ENCODE measurements at regions not wholly inside any gene's neighbourhood (a gene's known extent, or its start where the extent isn't known, plus 50 kb on each side); places are given as distances from the start of the nearest gene placed in this dataset.

GRCh38 chr4:177574446-177574845, 132.2 kb upstream of the AGA start:
- no peak for DNase-seq

GRCh38 chr4:177579649-177580048, 137.4 kb upstream of the AGA start:
- DNase-seq = no peak

- DNase-seq = no peak
These were observed 140.8 kb upstream of the AGA start for GRCh38 chr4:177582992-177583391.

GRCh38 chr4:177587989-177588388, 145.8 kb upstream of the AGA start:
- no peak for DNase-seq

DNA sequence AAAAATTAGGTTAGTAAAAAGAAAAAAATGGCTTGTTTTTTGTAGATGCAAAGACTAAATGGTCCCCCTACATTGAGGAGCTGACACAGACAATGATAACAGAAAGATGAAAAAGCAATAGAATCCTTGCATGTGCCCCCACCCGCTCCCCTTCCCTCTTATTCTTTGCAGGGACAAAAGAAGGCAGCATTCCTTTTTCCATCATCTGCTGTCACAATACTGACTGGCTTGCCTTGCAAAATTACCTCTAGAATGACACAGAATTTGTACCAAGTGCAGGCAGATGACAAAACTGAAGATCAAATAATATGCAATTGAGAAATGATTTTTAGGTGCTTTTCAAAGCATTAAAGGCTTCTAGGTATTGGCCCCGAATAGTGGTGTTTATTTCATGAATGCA, 153.1 kb upstream of the AGA start:
- no peak for DNase-seq

- DNase-seq = no peak
These were observed 153.8 kb upstream of the AGA start for GRCh38 chr4:177596035-177596434.

DNA sequence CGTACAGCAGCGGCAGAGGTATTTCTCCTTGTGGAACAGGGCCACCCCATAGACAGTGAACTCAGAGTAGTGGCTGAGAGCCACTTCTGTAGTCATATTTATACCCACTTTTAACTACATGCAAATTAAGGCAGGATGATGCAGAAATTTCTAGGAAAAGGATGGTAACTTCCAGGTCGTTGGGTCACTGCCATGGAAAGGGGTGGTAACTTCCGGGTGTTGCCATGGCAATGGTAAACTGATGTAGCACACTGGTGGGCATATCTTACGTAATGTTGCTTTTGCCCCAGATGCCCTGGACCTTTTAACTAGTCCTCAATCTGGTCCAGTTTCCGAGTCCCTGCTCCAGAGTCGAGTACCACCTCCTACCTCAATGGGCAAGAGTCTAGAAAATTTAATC, 154.8 kb upstream of the AGA start:
- no peak for DNase-seq

DNA sequence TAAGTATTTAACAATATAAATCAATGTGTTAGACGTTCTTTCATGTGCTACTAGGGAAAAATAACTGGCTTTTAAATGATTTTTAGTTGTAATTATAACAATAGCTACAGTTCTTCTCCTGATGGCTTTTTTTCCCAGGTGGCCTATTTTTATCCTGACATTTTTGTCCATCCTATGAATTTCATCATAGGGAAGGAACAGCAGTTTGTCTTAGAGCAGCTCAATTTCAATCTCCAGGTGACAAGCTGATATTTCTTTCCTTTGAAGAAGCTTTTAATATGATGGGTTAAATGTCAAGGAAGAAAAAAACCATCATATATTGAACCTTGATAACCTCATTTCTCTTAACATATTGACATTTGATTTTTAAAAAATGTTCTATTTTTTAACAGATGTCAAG, 163.0 kb upstream of the AGA start:
- DNase-seq = no peak

DNA sequence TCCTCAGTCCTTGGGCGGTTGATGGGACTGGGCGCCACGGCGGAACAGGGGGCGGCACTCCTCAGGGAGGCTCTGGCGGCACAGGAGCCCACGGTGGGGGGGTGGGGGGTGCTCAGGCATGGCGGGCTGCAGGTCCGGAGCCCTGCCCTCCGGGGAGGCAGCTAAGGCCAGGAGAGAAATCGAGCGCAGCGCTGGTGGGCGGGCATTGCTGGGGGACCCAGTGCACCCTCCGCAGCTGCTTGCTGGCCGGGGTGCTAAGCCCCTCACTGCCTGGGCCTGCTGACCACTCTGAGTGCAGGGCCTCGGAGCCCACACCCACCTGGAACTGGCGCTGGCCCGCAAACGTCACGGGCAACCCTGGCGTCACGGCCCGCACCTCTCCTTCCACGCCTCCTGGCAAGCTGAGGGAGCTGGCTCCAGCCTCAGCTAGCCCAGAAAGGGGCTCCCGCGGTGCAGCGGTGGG, 164.9 kb upstream of the AGA start:
- no peak for DNase-seq

GRCh38 chr4:177611974-177612664, 169.9 kb upstream of the AGA start:
- no peak for DNase-seq

DNA sequence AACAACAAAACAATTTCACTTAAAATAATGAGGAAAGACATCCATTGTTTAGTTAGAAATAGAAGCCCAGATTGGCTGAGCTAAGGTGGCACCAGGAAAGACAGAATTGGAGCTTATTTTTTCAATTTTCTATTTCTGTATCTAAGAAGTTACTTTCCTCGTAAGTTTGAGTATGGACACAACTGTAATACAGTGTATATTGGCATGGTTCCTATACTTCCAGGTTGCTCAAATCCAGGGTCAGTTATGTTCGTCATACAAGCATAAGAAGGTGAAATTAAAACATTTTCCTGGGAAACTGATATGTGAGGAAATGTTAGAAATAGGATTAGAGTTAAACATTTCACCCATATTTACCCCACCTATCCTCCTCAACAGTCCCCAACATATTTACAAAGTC, 170.4 kb upstream of the AGA start:
- DNase-seq = no peak

GRCh38 chr4:177632481-177632880, 190.2 kb upstream of the AGA start:
- DNase-seq = no peak

DNA sequence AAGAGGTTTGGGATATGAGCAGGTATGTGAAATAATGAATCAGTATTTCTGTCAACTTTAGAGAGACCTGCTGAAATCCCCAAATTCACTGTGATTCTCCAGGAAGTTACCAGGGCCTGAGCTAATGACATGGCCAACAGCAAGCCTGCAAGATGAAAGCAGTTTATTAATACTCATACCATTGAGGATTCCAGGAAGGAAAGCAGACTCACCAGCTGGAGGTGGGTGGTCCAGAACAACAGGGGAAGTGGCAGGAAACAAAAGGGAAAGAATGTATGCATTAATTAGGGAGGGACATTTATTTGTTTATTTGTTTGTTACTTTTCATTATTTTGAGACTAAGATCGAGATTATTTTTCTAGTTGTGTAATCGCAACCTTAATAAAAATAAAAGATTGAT, 196.6 kb upstream of the AGA start:
- DNase-seq = no peak

DNA sequence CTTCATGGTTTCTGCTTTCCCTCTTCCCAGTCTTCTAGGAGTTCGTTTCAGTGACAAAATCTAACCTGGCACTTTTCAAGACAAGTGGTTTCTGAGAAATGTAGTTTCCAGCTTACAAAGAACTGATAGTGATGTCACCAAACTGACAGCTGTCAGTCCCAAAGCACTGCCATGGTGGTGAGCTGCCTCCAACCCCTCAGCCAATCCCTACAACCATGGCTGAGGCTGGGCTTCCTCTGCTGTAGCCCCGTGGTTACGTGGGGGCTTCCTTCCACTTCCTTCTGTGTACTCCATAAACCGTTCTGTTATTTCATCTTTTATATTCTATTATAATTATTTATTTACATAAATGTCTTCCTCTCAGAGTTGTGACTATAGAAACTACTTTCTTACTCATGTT, 198.6 kb upstream of the AGA start:
- DNase-seq = no peak

DNA sequence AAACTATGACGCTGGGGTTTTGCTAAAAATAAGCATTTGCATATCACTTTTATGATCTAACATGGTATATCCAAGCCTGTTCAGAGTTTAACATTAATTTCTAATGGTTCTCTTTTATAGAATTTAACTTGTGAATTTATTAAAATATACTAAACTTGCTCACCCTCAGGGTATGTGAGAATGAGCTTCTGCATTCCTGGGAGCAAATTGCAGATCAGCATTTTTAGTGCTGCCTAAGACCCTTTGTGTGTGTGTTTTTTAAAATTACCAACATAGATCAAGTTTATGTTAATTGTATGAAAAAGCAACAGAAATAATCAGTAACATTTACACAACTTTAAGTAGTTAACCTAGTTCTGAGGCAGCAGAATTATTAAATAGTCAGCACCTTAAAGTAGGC, 218.0 kb upstream of the AGA start:
- DNase-seq = no peak

DNA sequence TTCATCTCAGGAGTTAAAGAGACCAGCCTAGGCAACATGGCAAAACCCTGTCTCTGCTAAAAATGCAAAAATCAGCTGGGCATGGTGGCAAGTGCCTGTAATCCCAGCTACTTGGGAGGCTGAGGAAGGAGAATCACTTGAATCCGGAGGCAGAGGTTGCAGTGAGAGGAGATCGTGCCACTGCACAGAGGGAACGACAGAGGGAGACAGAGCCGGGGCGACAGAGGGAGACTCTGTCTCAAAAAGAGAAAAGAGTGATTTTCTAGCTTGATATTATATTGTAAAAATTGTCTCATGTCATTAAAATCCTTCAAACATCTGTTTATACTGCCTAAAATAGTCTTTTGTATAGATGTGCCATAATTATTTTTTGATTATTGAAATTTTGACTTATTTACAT, 225.4 kb upstream of the AGA start:
- DNase-seq = no peak

DNA sequence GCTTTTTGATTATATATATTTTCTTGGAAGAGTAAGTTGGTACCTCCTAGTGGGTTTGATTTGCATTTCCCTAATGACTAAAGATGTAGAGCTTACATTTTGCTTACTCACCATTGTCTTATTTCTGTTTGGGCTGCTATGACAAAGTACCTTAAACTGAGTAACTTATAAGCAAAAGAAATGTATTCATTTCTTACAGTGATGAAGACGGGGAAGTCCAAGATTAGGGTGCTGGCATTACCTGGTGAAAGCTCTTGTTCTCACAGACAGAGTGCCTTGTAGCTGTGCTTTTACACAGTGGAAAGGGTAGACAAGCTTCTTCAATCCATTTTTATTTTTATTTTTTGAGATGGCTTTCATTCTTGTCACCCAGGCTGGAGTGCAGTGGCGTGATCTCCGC, 229.2 kb upstream of the AGA start:
- DNase-seq = no peak

DNA sequence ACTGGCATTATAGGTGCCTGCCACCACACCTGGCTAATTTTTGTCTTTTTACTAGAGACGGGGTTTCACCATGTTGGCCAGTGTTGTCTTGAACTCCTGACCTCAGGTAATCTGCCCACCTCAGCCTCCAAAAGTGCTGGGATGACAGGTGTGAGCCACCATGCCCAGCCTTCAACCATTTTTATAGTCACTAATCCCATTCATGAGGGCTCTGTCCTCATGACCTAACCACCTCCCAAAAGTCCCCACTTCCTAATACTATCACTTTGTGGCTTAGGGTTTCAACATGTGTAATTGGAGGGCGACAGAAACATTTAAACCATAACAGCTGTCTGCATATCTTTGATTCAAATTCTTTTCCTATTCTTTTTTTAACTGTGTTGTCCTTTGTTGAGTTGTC, 229.6 kb upstream of the AGA start:
- no peak for DNase-seq

DNA sequence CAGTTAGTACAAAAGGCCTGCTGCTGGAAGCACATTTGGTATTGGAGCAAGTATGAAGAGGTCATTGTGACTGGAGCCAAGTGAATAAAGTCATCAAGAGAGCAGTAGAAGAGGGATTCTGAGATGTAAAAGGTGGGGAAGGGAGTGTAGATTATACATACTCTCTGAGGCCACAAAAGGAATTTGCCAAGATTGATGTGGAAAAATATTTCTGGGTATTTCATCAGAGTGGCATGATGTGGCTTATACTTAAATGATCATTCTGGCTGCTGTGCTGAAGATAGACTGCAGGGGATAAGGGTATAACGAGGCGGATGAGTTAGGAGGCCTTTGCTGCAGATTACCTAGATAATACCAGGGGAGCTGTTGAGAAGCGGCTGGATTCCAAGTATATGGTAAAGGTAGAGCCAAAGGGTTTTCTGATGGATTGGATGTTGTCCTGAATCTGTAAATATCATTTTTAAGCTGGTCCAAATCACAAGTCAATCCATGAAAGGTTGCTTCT, 231.8 kb upstream of the AGA start:
- DNase-seq = no peak

DNA sequence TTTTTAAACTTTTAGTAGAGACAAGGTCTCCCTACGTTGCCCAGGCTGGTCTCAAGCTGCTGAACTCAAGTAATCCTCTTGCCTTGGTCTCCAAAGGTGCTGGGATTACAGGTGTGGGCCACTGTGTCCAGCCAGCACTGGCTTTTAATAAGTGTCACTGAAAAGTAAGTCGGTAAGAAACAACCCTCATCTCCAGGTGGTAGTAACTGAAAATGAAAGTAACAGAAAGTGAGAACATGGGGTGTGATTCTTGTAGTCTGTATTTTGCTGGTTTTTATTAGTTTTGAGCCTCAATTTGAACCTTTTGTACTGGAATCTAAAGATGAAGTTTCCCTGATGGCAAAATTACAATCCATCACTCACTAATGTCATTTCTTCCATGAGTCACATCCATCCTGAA, 238.1 kb upstream of the AGA start:
- no peak for DNase-seq

GRCh38 chr4:177681902-177682301, 239.7 kb upstream of the AGA start:
- no peak for DNase-seq

DNA sequence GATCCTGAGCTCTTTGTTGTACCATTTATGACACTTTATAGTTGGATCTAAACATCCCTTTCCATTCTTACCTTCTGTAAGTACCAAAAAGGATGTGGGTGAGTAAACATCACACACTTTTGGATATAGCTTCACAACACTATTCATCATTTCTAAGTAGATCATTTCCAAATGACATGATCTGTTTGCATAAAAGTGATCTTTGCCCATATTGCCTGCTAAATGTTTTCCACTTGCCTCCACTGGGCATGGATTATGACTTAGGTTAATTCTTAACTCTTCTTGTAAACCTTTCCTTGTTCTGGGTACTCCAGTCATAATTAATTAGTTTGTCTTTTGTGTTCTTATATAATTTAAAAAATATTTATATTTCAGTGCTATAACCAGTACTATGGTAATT, 244.9 kb upstream of the AGA start:
- DNase-seq = no peak

- no peak for DNase-seq
These were observed 250.7 kb upstream of the AGA start for GRCh38 chr4:177692907-177693306.

DNA sequence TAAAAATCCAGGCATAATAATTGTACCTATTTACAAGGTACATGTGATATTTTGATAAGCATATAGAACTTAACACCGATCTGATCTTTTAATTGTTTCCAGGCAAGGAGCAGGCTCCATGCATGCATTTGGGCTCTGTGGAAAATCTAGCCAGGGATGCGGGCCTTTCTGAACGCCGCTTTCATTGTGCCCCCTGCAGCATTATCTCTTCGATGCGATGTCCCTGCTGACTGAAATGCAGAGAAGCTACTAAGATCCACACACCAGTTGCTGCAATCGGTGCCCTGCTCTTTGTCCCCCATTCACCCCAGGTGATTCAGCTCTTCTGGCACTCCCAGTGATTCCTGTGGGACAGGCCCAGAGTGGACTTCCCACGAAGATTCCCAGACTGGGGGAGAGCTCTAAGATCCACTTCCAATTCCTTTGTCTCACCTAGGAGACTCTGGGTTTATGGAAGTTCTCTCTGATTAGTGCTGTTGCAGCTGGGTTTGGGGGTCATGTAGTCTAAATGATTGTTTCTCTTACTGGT, 254.3 kb upstream of the AGA start:
- DNase-seq = no peak
